COLO829 (cell line): ENCODE measurements at regions not wholly inside any gene's neighbourhood (a gene's known extent, or its start where the extent isn't known, plus 50 kb on each side); places are given as distances from the start of the nearest gene placed in this dataset.
A peak's percentile ranks its signal among the peaks of the same experiment; 100 is the strongest.
"Not testable (repeated sequence)": the region's sequence is repeated elsewhere in the genome, so short reads cannot be mapped to it uniquely, and the experiment has no call there.

Source experiments
- DNase-seq: peaks from one replicate; pipeline ENCODE4 v3.0.0; 2012; ENCODE audit warnings: low spot score

GRCh38 chr5:56421246-56422075 lies 188.3 kb upstream of the ANKRD55 start:
- no peak for DNase-seq

- DNase-seq = no peak
These were observed 187.2 kb upstream of the ANKRD55 start for GRCh38 chr5:56420323-56420722.

- DNase-seq = no peak
These were observed 186.5 kb upstream of the ANKRD55 start for GRCh38 chr5:56419667-56420066.

- no peak for DNase-seq
These were observed 182.2 kb upstream of the ANKRD55 start for GRCh38 chr5:56415356-56415765.

GRCh38 chr5:56414066-56414465 lies 180.9 kb upstream of the ANKRD55 start:
- no peak for DNase-seq

- no peak for DNase-seq
These were observed 180.4 kb upstream of the ANKRD55 start for GRCh38 chr5:56413546-56413945.

GRCh38 chr5:56412601-56413379 lies 179.7 kb upstream of the ANKRD55 start:
- no peak for DNase-seq

- no peak for DNase-seq
These were observed 177.6 kb upstream of the ANKRD55 start for GRCh38 chr5:56410696-56411095.

GRCh38 chr5:56409331-56410190 lies 176.4 kb upstream of the ANKRD55 start:
- peak; percentile 59 for DNase-seq

GRCh38 chr5:56406838-56407237 lies 173.7 kb upstream of the ANKRD55 start:
- DNase-seq = no peak

- peak; percentile 9 for DNase-seq
These were observed 173.1 kb upstream of the ANKRD55 start for GRCh38 chr5:56406221-56406620.

- peak; percentile 23 for DNase-seq
These were observed 172.2 kb upstream of the ANKRD55 start for GRCh38 chr5:56405116-56405908.

- peak; percentile 48 for DNase-seq
These were observed 169.4 kb upstream of the ANKRD55 start for GRCh38 chr5:56402266-56403220.

- DNase-seq = not testable (repeated sequence)
These were observed 164.7 kb upstream of the ANKRD55 start for GRCh38 chr5:56397796-56398195.

GRCh38 chr5:56396634-56397033 lies 163.5 kb upstream of the ANKRD55 start:
- no peak for DNase-seq

GRCh38 chr5:56389261-56389660 lies 156.1 kb upstream of the ANKRD55 start:
- DNase-seq = no peak

GRCh38 chr5:56388229-56388985 lies 155.3 kb upstream of the ANKRD55 start:
- no peak for DNase-seq

GRCh38 chr5:56386046-56386445 lies 152.9 kb upstream of the ANKRD55 start:
- no peak for DNase-seq

- DNase-seq = no peak
These were observed 151.1 kb upstream of the ANKRD55 start for GRCh38 chr5:56384186-56384585.

GRCh38 chr5:56383761-56384160 lies 150.6 kb upstream of the ANKRD55 start:
- DNase-seq = no peak
